K562 (cell line): ENCODE measurements at regions not wholly inside any gene's neighbourhood (a gene's known extent, or its start where the extent isn't known, plus 50 kb on each side); places are given as distances from the start of the nearest gene placed in this dataset.

Experiments used
- CTCF ChIP-seq, 3 experiments: IDR thresholded peaks in 2 of 3; conservative IDR thresholded peaks in 1 of 3; 2 replicates each; pipeline ENCODE4 v1.5.1; 2011 to 2012; ENCODE audit warnings: low read length in 3 of 3, mild to moderate bottlenecking in 3 of 3, control low read depth in 2 of 3, improper control_type of control experiment in 1 of 3, inconsistent platforms in 1 of 3, low read depth in 1 of 3, mixed read lengths in 1 of 3, moderate library complexity in 1 of 3; ENCODE audit not compliant: insufficient read depth in 2 of 3
- POLR2A ChIP-seq: fragments of 450-650 bp; conservative IDR thresholded peaks from 2 replicates; pipeline ENCODE4 v1.6.1; 2016
- ZNF316 ChIP-seq: fragments of 450-650 bp; IDR thresholded peaks from 2 replicates; pipeline ENCODE4 v1.6.1; 2016

GRCh38 chr1:102470767-102471166 is 474.0 kb upstream of the OLFM3 start:
- TF ChIP-seq ZNF316 = no peak
- TF ChIP-seq POLR2A = no peak
- no peak for TF ChIP-seq CTCF (IDR thresholded peaks at IDR 0.05 in 2 of 3, conservative IDR thresholded peaks at IDR 0.05 in 1 of 3; ENCODE audit: insufficient read depth in 2 of 3, low read depth in 1 of 3, low read length in 3 of 3)
